ENCODE measurements at regions not wholly inside any gene's neighbourhood (a gene's known extent, or its start where the extent isn't known, plus 50 kb on each side); places are given as distances from the start of the nearest gene placed in this dataset.

DNA sequence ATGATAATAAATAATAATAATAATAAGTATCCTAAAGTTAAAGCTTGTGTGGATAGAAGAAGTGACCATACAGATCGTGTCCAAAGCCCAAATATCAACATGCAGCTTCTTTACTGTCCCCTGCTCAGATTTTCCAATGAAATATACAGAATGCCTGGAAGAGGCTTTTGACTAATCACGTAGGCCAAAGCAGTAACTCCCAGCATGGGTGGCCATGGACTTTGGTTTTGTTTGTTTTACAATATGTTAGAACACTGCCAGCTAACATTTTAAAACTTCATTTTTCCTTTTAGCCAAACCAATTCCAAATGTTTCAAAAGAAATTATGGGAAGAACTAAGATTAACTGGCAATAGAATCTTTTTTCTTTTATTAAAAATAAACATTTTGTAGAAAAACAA is 400.0 kb upstream of the FLRT2 start:
- H3K27ac Mint-ChIP-seq = no peak overlapping the region
- H3K4me1 Mint-ChIP-seq = no peaks in the 10 kb centered on the region; the same call in 1 of the 2 replicates
- no peaks in the 10 kb centered on the region for H3K27me3 Mint-ChIP-seq (ENCODE audit: low read depth)
- no peak for ATAC-seq
- TF ChIP-seq FOXP1 (CRISPR knock-in tag; IDR thresholded peaks at IDR 0.05; ENCODE audit: borderline replicate concordance) = no peak
- no peak for TF ChIP-seq ZNF425 (CRISPR knock-in tag; conservative IDR thresholded peaks at IDR 0.05)
- TF ChIP-seq SP1 (CRISPR knock-in tag; conservative IDR thresholded peaks at IDR 0.05) = no peak
- TF ChIP-seq RELA (CRISPR knock-in tag; IDR thresholded peaks at IDR 0.05; ENCODE audit: borderline replicate concordance) = no peak
- TF ChIP-seq, protein P1, sequence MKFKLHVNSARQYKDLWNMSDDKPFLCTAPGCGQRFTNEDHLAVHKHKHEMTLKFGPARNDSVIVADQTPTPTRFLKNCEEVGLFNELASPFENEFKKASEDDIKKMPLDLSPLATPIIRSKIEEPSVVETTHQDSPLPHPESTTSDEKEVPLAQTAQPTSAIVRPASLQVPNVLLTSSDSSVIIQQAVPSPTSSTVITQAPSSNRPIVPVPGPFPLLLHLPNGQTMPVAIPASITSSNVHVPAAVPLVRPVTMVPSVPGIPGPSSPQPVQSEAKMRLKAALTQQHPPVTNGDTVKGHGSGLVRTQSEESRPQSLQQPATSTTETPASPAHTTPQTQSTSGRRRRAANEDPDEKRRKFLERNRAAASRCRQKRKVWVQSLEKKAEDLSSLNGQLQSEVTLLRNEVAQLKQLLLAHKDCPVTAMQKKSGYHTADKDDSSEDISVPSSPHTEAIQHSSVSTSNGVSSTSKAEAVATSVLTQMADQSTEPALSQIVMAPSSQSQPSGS (CRISPR knock-in tag; IDR thresholded peaks at IDR 0.05; ENCODE audit: borderline replicate concordance, low read depth) = no peak
- TF ChIP-seq ZNF416 (CRISPR knock-in tag; IDR thresholded peaks at IDR 0.05) = no peak
- no peak for TF ChIP-seq NR3C1 (CRISPR knock-in tag; conservative IDR thresholded peaks at IDR 0.05; ENCODE audit: low read depth)
- no peak for TF ChIP-seq HMGXB4 (CRISPR knock-in tag; IDR thresholded peaks at IDR 0.05)
- TF ChIP-seq, protein P2, sequence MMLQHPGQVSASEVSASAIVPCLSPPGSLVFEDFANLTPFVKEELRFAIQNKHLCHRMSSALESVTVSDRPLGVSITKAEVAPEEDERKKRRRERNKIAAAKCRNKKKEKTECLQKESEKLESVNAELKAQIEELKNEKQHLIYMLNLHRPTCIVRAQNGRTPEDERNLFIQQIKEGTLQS (CRISPR knock-in tag; conservative IDR thresholded peaks at IDR 0.05) = no peak
- DNase-seq (ENCODE audit: low spot score) = no peak
- H3K9me3 Mint-ChIP-seq = peaks cover 4% of the 10 kb centered on the region; the same call in 1 of the 2 replicates
- H3K4me3 Mint-ChIP-seq = no peak overlapping the region
- H3K36me3 Mint-ChIP-seq = no peaks in the 10 kb centered on the region
- ChIA-PET CTCF (no interaction called here), POLR2A (interaction anchor here (0.6 kb wide), 1 partner anchor 8 kb away, joined by 4 read pairs; no protein-coding TSS in a partner anchor)

DNA sequence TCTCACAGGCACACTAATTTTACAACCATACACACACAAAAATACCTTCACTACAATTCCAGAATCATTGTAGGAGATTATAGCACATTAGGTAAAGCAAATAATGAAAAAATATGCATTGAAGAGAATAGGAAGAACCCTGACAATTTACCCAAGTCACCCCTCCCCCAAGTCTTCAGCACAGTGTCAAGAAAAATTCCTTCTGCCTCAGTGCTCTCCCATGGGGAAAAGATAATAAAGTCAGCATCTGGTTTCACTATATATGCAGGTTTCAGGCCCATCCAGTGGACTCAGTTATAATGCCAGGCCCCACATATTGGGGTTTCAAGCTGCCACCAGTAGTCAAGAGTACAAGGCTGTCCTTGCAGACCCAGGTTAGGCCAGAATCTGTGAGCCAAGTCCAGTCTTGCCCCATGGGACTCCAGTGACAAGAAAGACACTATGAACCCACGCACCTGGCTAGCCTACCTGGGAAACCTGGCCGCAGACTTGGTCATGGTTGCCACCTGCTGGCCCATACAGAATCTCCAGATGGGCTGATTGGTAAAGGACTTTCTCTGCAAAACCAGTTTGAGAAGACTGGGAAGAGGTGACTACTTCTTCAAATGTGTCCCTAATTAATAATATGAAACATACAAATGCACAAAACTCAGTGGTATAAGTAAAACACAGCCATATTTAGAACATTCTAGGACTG is 398.6 kb upstream of the FLRT2 start:
- CTCF ChIA-PET = no interaction called here
- DNase-seq (ENCODE audit: low spot score) = peak; percentile 58
- Mint-ChIP-seq H3K9me3 (peaks cover 4% of the 10 kb centered on the region; the same call in 1 of the 2 replicates), H3K27ac (no peak overlapping the region), H3K36me3 (no peaks in the 10 kb centered on the region), H3K4me1 (no peaks in the 10 kb centered on the region; the same call in 1 of the 2 replicates), H3K27me3 (ENCODE audit: low read depth) (no peaks in the 10 kb centered on the region), H3K4me3 (no peak overlapping the region)
- peak; percentile 93 for ATAC-seq
- TF ChIP-seq MXD4 (CRISPR knock-in tag; IDR thresholded peaks at IDR 0.05; ENCODE audit: borderline replicate concordance) (no peak), CTCF (IDR thresholded peaks at IDR 0.05) (0 out of 2 replicates have a peak, but pooled peaks have one; percentile 27)
- POLR2A ChIA-PET = no interaction called here

- Mint-ChIP-seq H3K36me3 (0 out of 2 replicates have a peak, but pooled peaks cover 3% of the 10 kb centered on the region), H3K27ac (no peak overlapping the region), H3K4me3 (no peak overlapping the region), H3K9me3 (peaks cover 11% of the 10 kb centered on the region), H3K27me3 (ENCODE audit: low read depth) (no peaks in the 10 kb centered on the region), H3K4me1 (no peaks in the 10 kb centered on the region)
- ChIA-PET CTCF (no interaction called here), POLR2A (no interaction called here)
- no peak for TF ChIP-seq OVOL2 (CRISPR knock-in tag; IDR thresholded peaks at IDR 0.05; ENCODE audit: borderline replicate concordance)
- ATAC-seq = no peak
- DNase-seq (ENCODE audit: low spot score) = no peak
Observed at GRCh38 chr14:85142982-85143381, 387.0 kb upstream of the FLRT2 start.

Data from WTC11 (cell line).